ENCODE measurements at regions not wholly inside any gene's neighbourhood (a gene's known extent, or its start where the extent isn't known, plus 50 kb on each side); places are given as distances from the start of the nearest gene placed in this dataset.

DNA sequence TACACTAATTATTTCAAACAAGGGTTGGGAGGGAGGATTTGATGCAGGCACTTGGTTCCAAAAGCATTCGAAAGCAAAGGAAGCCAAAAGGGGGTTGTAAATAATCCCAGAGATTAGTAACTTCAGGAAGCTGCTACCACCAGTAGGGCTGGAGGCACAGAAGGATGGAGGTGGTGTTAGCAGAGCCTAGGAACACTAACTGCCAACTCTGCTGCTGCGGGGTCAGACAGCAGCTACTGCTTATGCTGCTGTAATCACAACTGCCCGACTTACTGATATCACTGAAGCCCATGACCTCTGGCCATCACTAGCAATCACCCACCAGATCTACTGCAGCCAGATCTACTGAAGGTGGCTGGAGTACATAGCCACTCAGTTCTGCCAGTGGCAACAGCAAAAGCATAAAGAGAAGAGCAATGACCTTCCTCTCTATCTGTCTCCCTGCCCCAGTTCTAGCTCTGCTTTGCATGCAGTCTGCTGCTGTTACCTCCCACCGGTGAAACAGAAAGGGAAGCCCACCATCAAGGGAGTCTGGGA, 408.5 kb downstream of the PLPP3 start (continued):
- TF ChIP-seq, protein P1, sequence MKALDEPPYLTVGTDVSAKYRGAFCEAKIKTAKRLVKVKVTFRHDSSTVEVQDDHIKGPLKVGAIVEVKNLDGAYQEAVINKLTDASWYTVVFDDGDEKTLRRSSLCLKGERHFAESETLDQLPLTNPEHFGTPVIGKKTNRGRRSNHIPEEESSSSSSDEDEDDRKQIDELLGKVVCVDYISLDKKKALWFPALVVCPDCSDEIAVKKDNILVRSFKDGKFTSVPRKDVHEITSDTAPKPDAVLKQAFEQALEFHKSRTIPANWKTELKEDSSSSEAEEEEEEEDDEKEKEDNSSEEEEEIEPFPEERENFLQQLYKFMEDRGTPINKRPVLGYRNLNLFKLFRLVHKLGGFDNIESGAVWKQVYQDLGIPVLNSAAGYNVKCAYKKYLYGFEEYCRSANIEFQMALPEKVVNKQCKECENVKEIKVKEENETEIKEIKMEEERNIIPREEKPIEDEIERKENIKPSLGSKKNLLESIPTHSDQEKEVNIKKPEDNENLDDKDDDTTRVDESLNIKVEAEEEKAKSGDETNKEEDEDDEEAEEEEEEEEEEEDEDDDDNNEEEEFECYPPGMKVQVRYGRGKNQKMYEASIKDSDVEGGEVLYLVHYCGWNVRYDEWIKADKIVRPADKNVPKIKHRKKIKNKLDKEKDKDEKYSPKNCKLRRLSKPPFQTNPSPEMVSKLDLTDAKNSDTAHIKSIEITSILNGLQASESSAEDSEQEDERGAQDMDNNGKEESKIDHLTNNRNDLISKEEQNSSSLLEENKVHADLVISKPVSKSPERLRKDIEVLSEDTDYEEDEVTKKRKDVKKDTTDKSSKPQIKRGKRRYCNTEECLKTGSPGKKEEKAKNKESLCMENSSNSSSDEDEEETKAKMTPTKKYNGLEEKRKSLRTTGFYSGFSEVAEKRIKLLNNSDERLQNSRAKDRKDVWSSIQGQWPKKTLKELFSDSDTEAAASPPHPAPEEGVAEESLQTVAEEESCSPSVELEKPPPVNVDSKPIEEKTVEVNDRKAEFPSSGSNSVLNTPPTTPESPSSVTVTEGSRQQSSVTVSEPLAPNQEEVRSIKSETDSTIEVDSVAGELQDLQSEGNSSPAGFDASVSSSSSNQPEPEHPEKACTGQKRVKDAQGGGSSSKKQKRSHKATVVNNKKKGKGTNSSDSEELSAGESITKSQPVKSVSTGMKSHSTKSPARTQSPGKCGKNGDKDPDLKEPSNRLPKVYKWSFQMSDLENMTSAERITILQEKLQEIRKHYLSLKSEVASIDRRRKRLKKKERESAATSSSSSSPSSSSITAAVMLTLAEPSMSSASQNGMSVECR (CRISPR knock-in tag; IDR thresholded peaks at IDR 0.05; ENCODE audit: borderline replicate concordance) = no peak
- TF ChIP-seq, protein P2, sequence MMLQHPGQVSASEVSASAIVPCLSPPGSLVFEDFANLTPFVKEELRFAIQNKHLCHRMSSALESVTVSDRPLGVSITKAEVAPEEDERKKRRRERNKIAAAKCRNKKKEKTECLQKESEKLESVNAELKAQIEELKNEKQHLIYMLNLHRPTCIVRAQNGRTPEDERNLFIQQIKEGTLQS (CRISPR knock-in tag; conservative IDR thresholded peaks at IDR 0.05) = no peak
- TF ChIP-seq OVOL2 (CRISPR knock-in tag; IDR thresholded peaks at IDR 0.05; ENCODE audit: borderline replicate concordance) (no peak), NFYB (CRISPR knock-in tag; conservative IDR thresholded peaks at IDR 0.05; ENCODE audit: low read depth) (no peak), SMAD4 (CRISPR knock-in tag; IDR thresholded peaks at IDR 0.05) (no peak), ETV6 (CRISPR knock-in tag; IDR thresholded peaks at IDR 0.05) (no peak), JAZF1 (CRISPR knock-in tag; IDR thresholded peaks at IDR 0.05) (no peak), ZNF396 (CRISPR knock-in tag; IDR thresholded peaks at IDR 0.05; ENCODE audit: borderline replicate concordance) (no peak)
- TF ChIP-seq, protein P3, sequence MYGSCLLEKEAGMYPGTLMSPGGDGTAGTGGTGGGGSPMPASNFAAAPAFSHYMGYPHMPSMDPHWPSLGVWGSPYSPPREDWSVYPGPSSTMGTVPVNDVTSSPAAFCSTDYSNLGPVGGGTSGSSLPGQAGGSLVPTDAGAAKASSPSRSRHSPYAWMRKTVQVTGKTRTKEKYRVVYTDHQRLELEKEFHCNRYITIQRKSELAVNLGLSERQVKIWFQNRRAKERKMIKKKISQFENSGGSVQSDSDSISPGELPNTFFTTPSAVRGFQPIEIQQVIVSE (CRISPR knock-in tag; IDR thresholded peaks at IDR 0.05; ENCODE audit: borderline replicate concordance) = no peak

DNA sequence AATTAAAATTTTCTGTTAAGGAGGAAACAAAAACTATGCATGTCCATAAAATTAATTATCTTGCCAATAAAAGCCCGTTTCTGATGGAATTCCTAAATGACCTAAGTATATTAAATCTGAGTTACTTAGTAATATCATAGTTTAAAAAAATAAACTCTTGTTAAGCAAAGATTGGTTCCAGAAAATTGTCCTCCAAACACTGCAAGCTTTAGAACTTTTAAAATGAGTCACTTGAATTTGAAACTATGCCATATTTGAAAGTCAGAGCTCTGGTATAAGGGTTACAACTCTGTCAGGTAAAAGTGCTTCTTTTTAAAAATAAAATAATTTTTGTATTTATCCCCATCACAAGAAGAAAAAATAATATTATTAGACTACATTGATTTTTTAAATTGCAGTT, 409.5 kb downstream of the PLPP3 start:
- peaks cover 23% of the 10 kb centered on the region for H3K4me1 Mint-ChIP-seq
- no peaks in the 10 kb centered on the region for H3K36me3 Mint-ChIP-seq
- no peak for TF ChIP-seq ZNF317 (CRISPR knock-in tag; IDR thresholded peaks at IDR 0.05; ENCODE audit: borderline replicate concordance, low read depth)
- TF ChIP-seq, protein P4, sequence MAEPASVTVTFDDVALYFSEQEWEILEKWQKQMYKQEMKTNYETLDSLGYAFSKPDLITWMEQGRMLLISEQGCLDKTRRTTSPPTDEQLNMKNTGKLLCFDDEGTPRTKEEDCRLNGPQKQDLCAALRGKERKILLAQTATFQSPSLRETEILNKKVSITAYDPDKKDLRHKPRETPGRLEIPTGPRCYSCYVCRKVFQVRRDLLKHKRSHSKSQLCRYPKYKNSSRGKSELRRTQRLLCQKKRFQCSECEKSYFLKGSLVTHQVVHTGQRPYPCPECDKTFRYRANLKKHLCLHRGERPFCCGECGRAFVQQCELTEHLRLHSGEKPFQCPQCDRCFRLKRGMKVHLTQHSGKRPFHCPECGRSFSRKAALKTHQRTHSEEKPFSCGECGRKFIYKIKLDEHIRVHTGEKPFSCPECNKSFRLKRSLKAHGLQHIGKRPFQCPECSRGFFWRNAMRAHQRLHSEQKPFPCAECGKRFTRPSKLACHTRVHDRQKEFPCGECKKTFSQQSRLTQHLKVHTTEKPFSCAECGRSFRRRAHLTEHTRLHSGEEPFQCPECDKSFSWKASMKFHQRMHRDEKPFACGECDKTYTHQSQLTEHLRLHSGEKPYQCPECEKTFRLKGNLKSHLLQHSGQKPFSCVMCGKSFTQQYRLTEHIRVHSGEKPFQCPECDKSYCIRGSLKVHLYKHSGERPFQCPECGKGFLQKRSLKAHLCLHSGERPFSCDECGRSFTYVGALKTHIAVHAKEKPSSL (CRISPR knock-in tag; conservative IDR thresholded peaks at IDR 0.05) = no peak
- no peak for TF ChIP-seq GTF2I (CRISPR knock-in tag; conservative IDR thresholded peaks at IDR 0.05)
- TF ChIP-seq, protein P5, sequence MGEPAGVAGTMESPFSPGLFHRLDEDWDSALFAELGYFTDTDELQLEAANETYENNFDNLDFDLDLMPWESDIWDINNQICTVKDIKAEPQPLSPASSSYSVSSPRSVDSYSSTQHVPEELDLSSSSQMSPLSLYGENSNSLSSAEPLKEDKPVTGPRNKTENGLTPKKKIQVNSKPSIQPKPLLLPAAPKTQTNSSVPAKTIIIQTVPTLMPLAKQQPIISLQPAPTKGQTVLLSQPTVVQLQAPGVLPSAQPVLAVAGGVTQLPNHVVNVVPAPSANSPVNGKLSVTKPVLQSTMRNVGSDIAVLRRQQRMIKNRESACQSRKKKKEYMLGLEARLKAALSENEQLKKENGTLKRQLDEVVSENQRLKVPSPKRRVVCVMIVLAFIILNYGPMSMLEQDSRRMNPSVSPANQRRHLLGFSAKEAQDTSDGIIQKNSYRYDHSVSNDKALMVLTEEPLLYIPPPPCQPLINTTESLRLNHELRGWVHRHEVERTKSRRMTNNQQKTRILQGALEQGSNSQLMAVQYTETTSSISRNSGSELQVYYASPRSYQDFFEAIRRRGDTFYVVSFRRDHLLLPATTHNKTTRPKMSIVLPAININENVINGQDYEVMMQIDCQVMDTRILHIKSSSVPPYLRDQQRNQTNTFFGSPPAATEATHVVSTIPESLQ (CRISPR knock-in tag; IDR thresholded peaks at IDR 0.05) = no peak
- no peak for TF ChIP-seq SMAD4 (CRISPR knock-in tag; IDR thresholded peaks at IDR 0.05)
- TF ChIP-seq MXD4 (CRISPR knock-in tag; IDR thresholded peaks at IDR 0.05; ENCODE audit: borderline replicate concordance) = no peak
- TF ChIP-seq, protein P6, sequence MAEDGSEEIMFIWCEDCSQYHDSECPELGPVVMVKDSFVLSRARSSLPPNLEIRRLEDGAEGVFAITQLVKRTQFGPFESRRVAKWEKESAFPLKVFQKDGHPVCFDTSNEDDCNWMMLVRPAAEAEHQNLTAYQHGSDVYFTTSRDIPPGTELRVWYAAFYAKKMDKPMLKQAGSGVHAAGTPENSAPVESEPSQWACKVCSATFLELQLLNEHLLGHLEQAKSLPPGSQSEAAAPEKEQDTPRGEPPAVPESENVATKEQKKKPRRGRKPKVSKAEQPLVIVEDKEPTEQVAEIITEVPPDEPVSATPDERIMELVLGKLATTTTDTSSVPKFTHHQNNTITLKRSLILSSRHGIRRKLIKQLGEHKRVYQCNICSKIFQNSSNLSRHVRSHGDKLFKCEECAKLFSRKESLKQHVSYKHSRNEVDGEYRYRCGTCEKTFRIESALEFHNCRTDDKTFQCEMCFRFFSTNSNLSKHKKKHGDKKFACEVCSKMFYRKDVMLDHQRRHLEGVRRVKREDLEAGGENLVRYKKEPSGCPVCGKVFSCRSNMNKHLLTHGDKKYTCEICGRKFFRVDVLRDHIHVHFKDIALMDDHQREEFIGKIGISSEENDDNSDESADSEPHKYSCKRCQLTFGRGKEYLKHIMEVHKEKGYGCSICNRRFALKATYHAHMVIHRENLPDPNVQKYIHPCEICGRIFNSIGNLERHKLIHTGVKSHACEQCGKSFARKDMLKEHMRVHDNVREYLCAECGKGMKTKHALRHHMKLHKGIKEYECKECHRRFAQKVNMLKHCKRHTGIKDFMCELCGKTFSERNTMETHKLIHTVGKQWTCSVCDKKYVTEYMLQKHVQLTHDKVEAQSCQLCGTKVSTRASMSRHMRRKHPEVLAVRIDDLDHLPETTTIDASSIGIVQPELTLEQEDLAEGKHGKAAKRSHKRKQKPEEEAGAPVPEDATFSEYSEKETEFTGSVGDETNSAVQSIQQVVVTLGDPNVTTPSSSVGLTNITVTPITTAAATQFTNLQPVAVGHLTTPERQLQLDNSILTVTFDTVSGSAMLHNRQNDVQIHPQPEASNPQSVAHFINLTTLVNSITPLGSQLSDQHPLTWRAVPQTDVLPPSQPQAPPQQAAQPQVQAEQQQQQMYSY (CRISPR knock-in tag; IDR thresholded peaks at IDR 0.05) = no peak
- TF ChIP-seq ETV6 (CRISPR knock-in tag; IDR thresholded peaks at IDR 0.05) = no peak
- TF ChIP-seq, protein P7, sequence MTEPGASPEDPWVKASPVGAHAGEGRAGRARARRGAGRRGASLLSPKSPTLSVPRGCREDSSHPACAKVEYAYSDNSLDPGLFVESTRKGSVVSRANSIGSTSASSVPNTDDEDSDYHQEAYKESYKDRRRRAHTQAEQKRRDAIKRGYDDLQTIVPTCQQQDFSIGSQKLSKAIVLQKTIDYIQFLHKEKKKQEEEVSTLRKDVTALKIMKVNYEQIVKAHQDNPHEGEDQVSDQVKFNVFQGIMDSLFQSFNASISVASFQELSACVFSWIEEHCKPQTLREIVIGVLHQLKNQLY (CRISPR knock-in tag; IDR thresholded peaks at IDR 0.05) = no peak
- no peak for TF ChIP-seq ESRRA (CRISPR knock-in tag; IDR thresholded peaks at IDR 0.05; ENCODE audit: borderline replicate concordance)
- no peak for TF ChIP-seq ELF4 (CRISPR knock-in tag; IDR thresholded peaks at IDR 0.05; ENCODE audit: low read depth)
- no peak for TF ChIP-seq SP1 (CRISPR knock-in tag; conservative IDR thresholded peaks at IDR 0.05)
- TF ChIP-seq EMX1 (CRISPR knock-in tag; IDR thresholded peaks at IDR 0.05) = no peak
- ChIA-PET POLR2A (interaction anchor here (0.6 kb wide), 1 partner anchor 334 kb away, joined by 3 read pairs; no protein-coding TSS in a partner anchor), CTCF (no interaction called here)
- H3K27ac Mint-ChIP-seq = no peak overlapping the region
- H3K4me3 Mint-ChIP-seq = no peak overlapping the region
- no peaks in the 10 kb centered on the region for H3K27me3 Mint-ChIP-seq (ENCODE audit: low read depth)
- peaks cover 19% of the 10 kb centered on the region for H3K9me3 Mint-ChIP-seq
- DNase-seq (ENCODE audit: low spot score) = no peak
- no peak for ATAC-seq
